Suprapubic skin (tissue), 4 donors: ENCODE measurements at regions not wholly inside any gene's neighbourhood (a gene's known extent, or its start where the extent isn't known, plus 50 kb on each side); places are given as distances from the start of the nearest gene placed in this dataset.

ENCODE experiments used
- CTCF ChIP-seq, 2 donors: fragments of 200-600 bp in 1 of 2; fragments of 450-650 bp in 1 of 2; sonication (generic) in 1 of 2; IDR thresholded peaks; one replicate each; pipeline ENCODE4 v1.5.1; 2016 to 2019; ENCODE audit warnings: antibody characterized with exemption in 2 of 2, mild to moderate bottlenecking in 1 of 2, moderate library complexity in 1 of 2
- EP300 ChIP-seq: sonication (generic); formaldehyde crosslinking; IDR thresholded peaks from one replicate; pipeline ENCODE4 v1.6.1; 2017; ENCODE audit warnings: antibody characterized with exemption
- POLR2A ChIP-seq, 2 donors: fragments of 450-650 bp; IDR thresholded peaks; one replicate each; pipeline ENCODE4 v1.6.1; 2017; ENCODE audit warnings: antibody characterized with exemption in 2 of 2, mild to moderate bottlenecking in 2 of 2, moderate library complexity in 2 of 2
- POLR2AphosphoS5 ChIP-seq, 3 donors: sonication (generic); formaldehyde crosslinking; IDR thresholded peaks; one replicate each; pipeline ENCODE4 v1.6.1; 2017; ENCODE audit warnings: antibody characterized with exemption in 3 of 3

GRCh38 chr2:223225266-223225665 lies 173.3 kb downstream of the KCNE4 start:
- TF ChIP-seq POLR2A (IDR thresholded peaks at IDR 0.05), result no peak
- no peak for TF ChIP-seq CTCF (IDR thresholded peaks at IDR 0.05)
- TF ChIP-seq POLR2AphosphoS5 (IDR thresholded peaks at IDR 0.05), result no peak
- TF ChIP-seq EP300, result no peak
